ENCODE measurements at regions not wholly inside any gene's neighbourhood (a gene's known extent, or its start where the extent isn't known, plus 50 kb on each side); places are given as distances from the start of the nearest gene placed in this dataset.

- Histone ChIP-seq H3K4me1 (ENCODE audit: control insufficient read depth, insufficient read depth, low read length, poor library complexity, severe bottlenecking) (no peaks in the 10 kb centered on the region), H3K27ac (ENCODE audit: insufficient read depth, low read length, poor library complexity, severe bottlenecking) (no peak overlapping the region), H3K36me3 (ENCODE audit: control insufficient read depth, insufficient read depth, low read length) (no peaks in the 10 kb centered on the region), H3K9me3 (ENCODE audit: control insufficient read depth, low read length) (no peaks in the 10 kb centered on the region), H3K4me3 (ENCODE audit: insufficient read depth, low read depth, low read length, poor library complexity, severe bottlenecking) (no peak overlapping the region), H3K27me3 (replicated peaks; ENCODE audit: control insufficient read depth, insufficient read depth, low read length, poor library complexity, severe bottlenecking) (no peaks in the 10 kb centered on the region)
- DNase-seq: no peak
Observed at GRCh38 chr9:79357194-79357593, 214.6 kb upstream of the TLE4 start.

GRCh38 chr9:79357616-79358015 is 214.1 kb upstream of the TLE4 start:
- H3K9me3 ChIP-seq (ENCODE audit: control insufficient read depth, low read length): no peaks in the 10 kb centered on the region
- H3K4me3 ChIP-seq (ENCODE audit: insufficient read depth, low read depth, low read length, poor library complexity, severe bottlenecking): no peak overlapping the region
- no peak for DNase-seq
- H3K36me3 ChIP-seq (ENCODE audit: control insufficient read depth, insufficient read depth, low read length): no peaks in the 10 kb centered on the region
- H3K27me3 ChIP-seq (replicated peaks; ENCODE audit: control insufficient read depth, insufficient read depth, low read length, poor library complexity, severe bottlenecking): no peaks in the 10 kb centered on the region
- H3K4me1 ChIP-seq (ENCODE audit: control insufficient read depth, insufficient read depth, low read length, poor library complexity, severe bottlenecking): no peaks in the 10 kb centered on the region
- H3K27ac ChIP-seq (ENCODE audit: insufficient read depth, low read length, poor library complexity, severe bottlenecking): no peak overlapping the region

GRCh38 chr9:79360387-79361347 is 211.1 kb upstream of the TLE4 start:
- peaks cover 3% of the 10 kb centered on the region for H3K27me3 ChIP-seq (replicated peaks; ENCODE audit: control insufficient read depth, insufficient read depth, low read length, poor library complexity, severe bottlenecking)
- H3K27ac ChIP-seq (ENCODE audit: insufficient read depth, low read length, poor library complexity, severe bottlenecking): no peak overlapping the region
- no peak for DNase-seq
- H3K36me3 ChIP-seq (ENCODE audit: control insufficient read depth, insufficient read depth, low read length): no peaks in the 10 kb centered on the region
- H3K4me1 ChIP-seq (ENCODE audit: control insufficient read depth, insufficient read depth, low read length, poor library complexity, severe bottlenecking): no peaks in the 10 kb centered on the region
- H3K4me3 ChIP-seq (ENCODE audit: insufficient read depth, low read depth, low read length, poor library complexity, severe bottlenecking): no peak overlapping the region
- H3K9me3 ChIP-seq (ENCODE audit: control insufficient read depth, low read length): no peaks in the 10 kb centered on the region

GRCh38 chr9:79362100-79363081 is 209.4 kb upstream of the TLE4 start:
- Histone ChIP-seq H3K9me3 (ENCODE audit: control insufficient read depth, low read length) (no peaks in the 10 kb centered on the region), H3K27me3 (replicated peaks; ENCODE audit: control insufficient read depth, insufficient read depth, low read length, poor library complexity, severe bottlenecking) (peaks cover 3% of the 10 kb centered on the region), H3K27ac (ENCODE audit: insufficient read depth, low read length, poor library complexity, severe bottlenecking) (no peak overlapping the region), H3K4me1 (ENCODE audit: control insufficient read depth, insufficient read depth, low read length, poor library complexity, severe bottlenecking) (no peaks in the 10 kb centered on the region), H3K36me3 (ENCODE audit: control insufficient read depth, insufficient read depth, low read length) (no peaks in the 10 kb centered on the region), H3K4me3 (ENCODE audit: insufficient read depth, low read depth, low read length, poor library complexity, severe bottlenecking) (no peak overlapping the region)
- no peak for DNase-seq

- Histone ChIP-seq H3K27me3 (replicated peaks; ENCODE audit: control insufficient read depth, insufficient read depth, low read length, poor library complexity, severe bottlenecking) (no peaks in the 10 kb centered on the region), H3K4me1 (ENCODE audit: control insufficient read depth, insufficient read depth, low read length, poor library complexity, severe bottlenecking) (no peaks in the 10 kb centered on the region), H3K36me3 (ENCODE audit: control insufficient read depth, insufficient read depth, low read length) (no peaks in the 10 kb centered on the region), H3K4me3 (ENCODE audit: insufficient read depth, low read depth, low read length, poor library complexity, severe bottlenecking) (no peak overlapping the region), H3K9me3 (ENCODE audit: control insufficient read depth, low read length) (no peaks in the 10 kb centered on the region), H3K27ac (ENCODE audit: insufficient read depth, low read length, poor library complexity, severe bottlenecking) (no peak overlapping the region)
- no peak for DNase-seq
Observed at GRCh38 chr9:79369676-79370075, 202.1 kb upstream of the TLE4 start.

- Histone ChIP-seq H3K27me3 (replicated peaks; ENCODE audit: control insufficient read depth, insufficient read depth, low read length, poor library complexity, severe bottlenecking) (no peaks in the 10 kb centered on the region), H3K4me1 (ENCODE audit: control insufficient read depth, insufficient read depth, low read length, poor library complexity, severe bottlenecking) (no peaks in the 10 kb centered on the region), H3K4me3 (ENCODE audit: insufficient read depth, low read depth, low read length, poor library complexity, severe bottlenecking) (no peak overlapping the region), H3K27ac (ENCODE audit: insufficient read depth, low read length, poor library complexity, severe bottlenecking) (no peak overlapping the region), H3K36me3 (ENCODE audit: control insufficient read depth, insufficient read depth, low read length) (no peaks in the 10 kb centered on the region), H3K9me3 (ENCODE audit: control insufficient read depth, low read length) (no peaks in the 10 kb centered on the region)
- no peak for DNase-seq
Observed at GRCh38 chr9:79371301-79371700, 200.5 kb upstream of the TLE4 start.

- no peak for DNase-seq
- no peak overlapping the region for H3K4me3 ChIP-seq (ENCODE audit: insufficient read depth, low read depth, low read length, poor library complexity, severe bottlenecking)
- H3K27me3 ChIP-seq (replicated peaks; ENCODE audit: control insufficient read depth, insufficient read depth, low read length, poor library complexity, severe bottlenecking): no peaks in the 10 kb centered on the region
- no peaks in the 10 kb centered on the region for H3K36me3 ChIP-seq (ENCODE audit: control insufficient read depth, insufficient read depth, low read length)
- no peak overlapping the region for H3K27ac ChIP-seq (ENCODE audit: insufficient read depth, low read length, poor library complexity, severe bottlenecking)
- no peaks in the 10 kb centered on the region for H3K9me3 ChIP-seq (ENCODE audit: control insufficient read depth, low read length)
- no peaks in the 10 kb centered on the region for H3K4me1 ChIP-seq (ENCODE audit: control insufficient read depth, insufficient read depth, low read length, poor library complexity, severe bottlenecking)
Observed at GRCh38 chr9:79371948-79372555, 199.7 kb upstream of the TLE4 start.

GRCh38 chr9:79377339-79377855 is 194.4 kb upstream of the TLE4 start:
- Histone ChIP-seq H3K9me3 (ENCODE audit: control insufficient read depth, low read length) (no peaks in the 10 kb centered on the region), H3K4me1 (ENCODE audit: control insufficient read depth, insufficient read depth, low read length, poor library complexity, severe bottlenecking) (no peaks in the 10 kb centered on the region), H3K27ac (ENCODE audit: insufficient read depth, low read length, poor library complexity, severe bottlenecking) (no peak overlapping the region), H3K36me3 (ENCODE audit: control insufficient read depth, insufficient read depth, low read length) (no peaks in the 10 kb centered on the region), H3K27me3 (replicated peaks; ENCODE audit: control insufficient read depth, insufficient read depth, low read length, poor library complexity, severe bottlenecking) (no peaks in the 10 kb centered on the region), H3K4me3 (ENCODE audit: insufficient read depth, low read depth, low read length, poor library complexity, severe bottlenecking) (no peak overlapping the region)
- no peak for DNase-seq

GRCh38 chr9:79378107-79378506 is 193.7 kb upstream of the TLE4 start:
- Histone ChIP-seq H3K4me1 (ENCODE audit: control insufficient read depth, insufficient read depth, low read length, poor library complexity, severe bottlenecking) (no peaks in the 10 kb centered on the region), H3K36me3 (ENCODE audit: control insufficient read depth, insufficient read depth, low read length) (no peaks in the 10 kb centered on the region), H3K27ac (ENCODE audit: insufficient read depth, low read length, poor library complexity, severe bottlenecking) (no peak overlapping the region), H3K4me3 (ENCODE audit: insufficient read depth, low read depth, low read length, poor library complexity, severe bottlenecking) (no peak overlapping the region), H3K27me3 (replicated peaks; ENCODE audit: control insufficient read depth, insufficient read depth, low read length, poor library complexity, severe bottlenecking) (no peaks in the 10 kb centered on the region), H3K9me3 (ENCODE audit: control insufficient read depth, low read length) (no peaks in the 10 kb centered on the region)
- no peak for DNase-seq
